PFSK-1 (cell line): ENCODE measurements at regions not wholly inside any gene's neighbourhood (a gene's known extent, or its start where the extent isn't known, plus 50 kb on each side); places are given as distances from the start of the nearest gene placed in this dataset.

ENCODE experiments used
- FOXP2 ChIP-seq: optimal IDR thresholded peaks from 2 replicates; pipeline ENCODE3; 2011; ENCODE audit warnings: borderline replicate concordance, control low read depth, inconsistent platforms; ENCODE audit not compliant: insufficient read depth; ENCODE audit errors: extremely low read length, extremely low read depth
- POLR2AphosphoS5 ChIP-seq: IDR thresholded peaks from 2 replicates; pipeline ENCODE4 v1.6.1; 2012; ENCODE audit warnings: low read depth, mild to moderate bottlenecking, control low read depth, low read length, moderate library complexity
- SIN3A ChIP-seq: IDR thresholded peaks from 2 replicates; pipeline ENCODE4 v1.6.1; 2012; ENCODE audit warnings: mild to moderate bottlenecking, low read length, moderate library complexity, borderline replicate concordance; ENCODE audit not compliant: insufficient read depth
- TAF1 ChIP-seq: IDR thresholded peaks from 2 replicates; pipeline ENCODE4 v1.6.1; 2012; ENCODE audit warnings: low read length, control low read depth, borderline replicate concordance; ENCODE audit not compliant: insufficient read depth
- TF ChIP-seq, protein P1 (sequence below), 2 experiments: IDR thresholded peaks; 2 replicates each; pipeline versions ENCODE4 v1.6.1 to v1.8.0; 2011 to 2012; ENCODE audit warnings: low read depth in 2 of 2, low read length in 2 of 2, control low read depth in 1 of 2, inconsistent platforms in 1 of 2, mild to moderate bottlenecking in 1 of 2, moderate library complexity in 1 of 2; ENCODE audit not compliant: insufficient read depth in 1 of 2

DNA sequence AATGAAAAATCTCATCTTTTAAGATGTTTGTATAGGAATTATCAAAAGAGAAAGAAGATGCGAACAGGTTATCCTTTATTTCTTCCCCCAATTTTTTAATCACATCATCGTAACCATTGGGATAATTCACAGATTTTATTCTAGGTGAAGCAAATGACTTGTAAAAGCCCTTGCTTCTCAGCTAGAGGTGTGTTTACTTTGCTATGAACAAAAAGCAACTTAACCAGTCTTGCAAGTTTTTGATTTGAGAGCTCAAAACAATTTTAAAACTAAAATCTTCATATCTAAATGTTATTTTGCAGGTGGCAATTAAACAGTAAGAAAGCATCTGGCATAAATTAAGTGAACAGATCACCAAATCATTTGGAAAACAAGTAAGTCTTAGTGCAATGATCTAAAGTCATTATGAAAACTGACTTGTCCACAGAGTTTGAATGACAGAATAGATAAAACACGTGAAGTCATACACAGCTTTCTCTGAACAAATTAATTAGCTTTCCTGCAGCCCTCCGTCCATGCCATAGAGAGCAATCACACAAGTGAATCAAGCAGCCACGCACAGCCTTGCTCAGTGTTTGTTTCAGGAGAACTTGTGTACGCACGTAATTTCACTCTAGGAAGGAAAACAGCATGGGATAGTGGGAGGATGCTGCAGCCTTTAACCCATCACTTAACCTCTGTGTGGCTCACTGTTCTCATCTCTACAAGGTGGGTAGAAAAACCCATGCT is 85.0 kb upstream of the ZNF800 start:
- TF ChIP-seq SIN3A: no peak

DNA sequence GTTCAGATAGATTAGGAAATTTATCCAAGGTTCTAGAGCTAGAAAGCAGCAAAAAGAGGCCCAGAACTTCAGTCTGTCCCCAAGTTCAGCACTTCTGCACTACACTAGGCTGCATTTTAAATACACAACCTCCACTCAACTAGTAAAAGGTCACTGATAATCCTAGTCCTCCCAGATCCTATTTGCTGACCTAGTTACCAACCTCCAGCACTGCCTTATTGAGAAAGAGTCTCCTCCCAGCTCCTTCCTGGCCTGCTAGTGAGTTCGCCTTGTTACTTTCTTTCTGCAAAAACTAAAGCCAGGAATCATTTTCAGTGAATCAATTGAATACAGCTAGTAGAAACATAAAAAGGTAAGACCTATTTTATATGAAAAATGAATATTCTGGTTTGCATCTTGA is 84.1 kb upstream of the ZNF800 start:
- TF ChIP-seq POLR2AphosphoS5: no peak
- no peak for TF ChIP-seq FOXP2
- TF ChIP-seq SIN3A: no peak
- TF ChIP-seq TAF1: no peak
- TF ChIP-seq, protein P1, sequence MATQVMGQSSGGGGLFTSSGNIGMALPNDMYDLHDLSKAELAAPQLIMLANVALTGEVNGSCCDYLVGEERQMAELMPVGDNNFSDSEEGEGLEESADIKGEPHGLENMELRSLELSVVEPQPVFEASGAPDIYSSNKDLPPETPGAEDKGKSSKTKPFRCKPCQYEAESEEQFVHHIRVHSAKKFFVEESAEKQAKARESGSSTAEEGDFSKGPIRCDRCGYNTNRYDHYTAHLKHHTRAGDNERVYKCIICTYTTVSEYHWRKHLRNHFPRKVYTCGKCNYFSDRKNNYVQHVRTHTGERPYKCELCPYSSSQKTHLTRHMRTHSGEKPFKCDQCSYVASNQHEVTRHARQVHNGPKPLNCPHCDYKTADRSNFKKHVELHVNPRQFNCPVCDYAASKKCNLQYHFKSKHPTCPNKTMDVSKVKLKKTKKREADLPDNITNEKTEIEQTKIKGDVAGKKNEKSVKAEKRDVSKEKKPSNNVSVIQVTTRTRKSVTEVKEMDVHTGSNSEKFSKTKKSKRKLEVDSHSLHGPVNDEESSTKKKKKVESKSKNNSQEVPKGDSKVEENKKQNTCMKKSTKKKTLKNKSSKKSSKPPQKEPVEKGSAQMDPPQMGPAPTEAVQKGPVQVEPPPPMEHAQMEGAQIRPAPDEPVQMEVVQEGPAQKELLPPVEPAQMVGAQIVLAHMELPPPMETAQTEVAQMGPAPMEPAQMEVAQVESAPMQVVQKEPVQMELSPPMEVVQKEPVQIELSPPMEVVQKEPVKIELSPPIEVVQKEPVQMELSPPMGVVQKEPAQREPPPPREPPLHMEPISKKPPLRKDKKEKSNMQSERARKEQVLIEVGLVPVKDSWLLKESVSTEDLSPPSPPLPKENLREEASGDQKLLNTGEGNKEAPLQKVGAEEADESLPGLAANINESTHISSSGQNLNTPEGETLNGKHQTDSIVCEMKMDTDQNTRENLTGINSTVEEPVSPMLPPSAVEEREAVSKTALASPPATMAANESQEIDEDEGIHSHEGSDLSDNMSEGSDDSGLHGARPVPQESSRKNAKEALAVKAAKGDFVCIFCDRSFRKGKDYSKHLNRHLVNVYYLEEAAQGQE (IDR thresholded peaks at IDR 0.05; ENCODE audit: insufficient read depth in 1 of 2, low read depth in 2 of 2, low read length in 2 of 2): no peak

DNA sequence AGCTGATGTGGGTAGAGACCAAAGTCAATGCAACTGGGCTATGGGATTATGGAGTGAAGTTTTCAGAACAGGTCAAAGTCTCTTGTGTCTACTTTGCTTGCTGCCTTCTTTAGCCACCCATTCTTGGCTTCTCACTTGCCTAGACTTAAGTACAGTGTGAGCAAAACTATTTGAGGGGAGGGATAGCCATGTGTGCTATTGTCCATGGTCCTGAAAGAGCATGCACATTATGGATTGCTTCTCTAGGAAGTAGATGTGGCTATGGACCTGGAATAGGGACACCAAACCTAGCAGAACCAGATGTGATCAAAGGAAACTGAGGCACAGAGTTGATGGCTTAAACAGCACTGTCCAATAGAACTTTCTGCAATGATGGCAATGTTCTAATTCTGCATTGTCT is 81.9 kb upstream of the ZNF800 start:
- no peak for TF ChIP-seq FOXP2
- TF ChIP-seq, protein P1 (IDR thresholded peaks at IDR 0.05; ENCODE audit: insufficient read depth in 1 of 2, low read depth in 2 of 2, low read length in 2 of 2): peak; percentile 61 to 91; a peak in 3 of 4 replicates

DNA sequence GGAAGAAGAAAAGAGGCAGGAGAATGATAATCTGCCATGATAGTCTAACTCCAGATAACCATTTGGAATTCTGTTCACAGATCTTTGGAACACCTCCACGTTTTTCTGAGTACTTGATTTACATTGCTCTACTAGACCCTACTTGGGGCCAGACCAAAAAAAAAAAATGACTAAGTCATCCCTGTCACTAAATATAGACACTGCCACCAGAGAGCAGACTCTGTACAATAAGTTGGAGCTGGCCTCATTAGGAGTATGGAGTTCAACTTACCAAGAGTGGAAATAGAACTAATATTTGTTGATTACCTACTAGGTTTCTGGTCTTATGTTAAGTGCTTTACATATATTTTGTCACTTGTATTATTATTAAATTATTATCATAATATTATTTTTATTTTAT is 80.9 kb upstream of the ZNF800 start:
- no peak for TF ChIP-seq POLR2AphosphoS5
- no peak for TF ChIP-seq FOXP2
- TF ChIP-seq, protein P1 (IDR thresholded peaks at IDR 0.05; ENCODE audit: insufficient read depth in 1 of 2, low read depth in 2 of 2, low read length in 2 of 2): no peak
- no peak for TF ChIP-seq TAF1
- no peak for TF ChIP-seq SIN3A

DNA sequence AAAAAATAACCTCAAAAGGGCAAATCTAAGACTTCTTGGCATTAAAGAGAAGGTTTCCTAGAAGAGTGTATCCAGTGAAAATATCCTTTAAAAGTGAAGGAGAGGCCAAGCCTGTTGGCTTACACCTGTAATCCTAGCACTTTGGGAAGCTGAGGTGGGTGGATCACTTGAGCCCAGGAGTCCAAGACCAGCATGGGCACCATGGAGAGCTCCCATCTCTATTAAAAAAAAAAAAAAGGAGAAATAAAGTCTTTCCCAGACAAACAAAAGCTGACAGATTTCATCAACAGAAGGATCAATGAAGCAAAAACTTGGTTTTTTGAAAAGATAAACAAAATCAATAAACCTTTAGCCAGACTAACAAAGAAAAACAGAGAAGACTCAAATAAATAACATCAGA is 67.6 kb upstream of the ZNF800 start:
- TF ChIP-seq SIN3A (no peak), TAF1 (no peak), POLR2AphosphoS5 (no peak), FOXP2 (no peak)
- TF ChIP-seq, protein P1 (IDR thresholded peaks at IDR 0.05; ENCODE audit: insufficient read depth in 1 of 2, low read depth in 2 of 2, low read length in 2 of 2): peak in 1 of 2 experiments; percentile 86; a peak in 2 of 4 replicates
